ENCODE measurements at regions not wholly inside any gene's neighbourhood (a gene's known extent, or its start where the extent isn't known, plus 50 kb on each side); places are given as distances from the start of the nearest gene placed in this dataset.

GRCh38 chr22:48897645-48898370 is 929.9 kb downstream of the BRD1 start:
- intact Hi-C loops (cut with micrococcal nuclease; ENCODE audit: unreplicated experiment), result no loop called here
- DNase-seq (ENCODE audit: low read depth, low spot score) (no peak), ATAC-seq (no peak)
- TF ChIP-seq POLR2AphosphoS5 (IDR thresholded peaks at IDR 0.05; ENCODE audit: low read depth, low read length) (no peak), SIN3A (IDR thresholded peaks at IDR 0.05; ENCODE audit: borderline replicate concordance, insufficient read depth, low read depth, low read length) (no peak), TCF7L2 (IDR thresholded peaks at IDR 0.05; ENCODE audit: low read depth, low read length) (no peak)
- TF ChIP-seq, protein P1, sequence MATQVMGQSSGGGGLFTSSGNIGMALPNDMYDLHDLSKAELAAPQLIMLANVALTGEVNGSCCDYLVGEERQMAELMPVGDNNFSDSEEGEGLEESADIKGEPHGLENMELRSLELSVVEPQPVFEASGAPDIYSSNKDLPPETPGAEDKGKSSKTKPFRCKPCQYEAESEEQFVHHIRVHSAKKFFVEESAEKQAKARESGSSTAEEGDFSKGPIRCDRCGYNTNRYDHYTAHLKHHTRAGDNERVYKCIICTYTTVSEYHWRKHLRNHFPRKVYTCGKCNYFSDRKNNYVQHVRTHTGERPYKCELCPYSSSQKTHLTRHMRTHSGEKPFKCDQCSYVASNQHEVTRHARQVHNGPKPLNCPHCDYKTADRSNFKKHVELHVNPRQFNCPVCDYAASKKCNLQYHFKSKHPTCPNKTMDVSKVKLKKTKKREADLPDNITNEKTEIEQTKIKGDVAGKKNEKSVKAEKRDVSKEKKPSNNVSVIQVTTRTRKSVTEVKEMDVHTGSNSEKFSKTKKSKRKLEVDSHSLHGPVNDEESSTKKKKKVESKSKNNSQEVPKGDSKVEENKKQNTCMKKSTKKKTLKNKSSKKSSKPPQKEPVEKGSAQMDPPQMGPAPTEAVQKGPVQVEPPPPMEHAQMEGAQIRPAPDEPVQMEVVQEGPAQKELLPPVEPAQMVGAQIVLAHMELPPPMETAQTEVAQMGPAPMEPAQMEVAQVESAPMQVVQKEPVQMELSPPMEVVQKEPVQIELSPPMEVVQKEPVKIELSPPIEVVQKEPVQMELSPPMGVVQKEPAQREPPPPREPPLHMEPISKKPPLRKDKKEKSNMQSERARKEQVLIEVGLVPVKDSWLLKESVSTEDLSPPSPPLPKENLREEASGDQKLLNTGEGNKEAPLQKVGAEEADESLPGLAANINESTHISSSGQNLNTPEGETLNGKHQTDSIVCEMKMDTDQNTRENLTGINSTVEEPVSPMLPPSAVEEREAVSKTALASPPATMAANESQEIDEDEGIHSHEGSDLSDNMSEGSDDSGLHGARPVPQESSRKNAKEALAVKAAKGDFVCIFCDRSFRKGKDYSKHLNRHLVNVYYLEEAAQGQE (IDR thresholded peaks at IDR 0.05; ENCODE audit: insufficient read depth in 1 of 2, low read depth in 2 of 2, low read length in 1 of 2), result no peak
- TF ChIP-seq, protein P2, sequence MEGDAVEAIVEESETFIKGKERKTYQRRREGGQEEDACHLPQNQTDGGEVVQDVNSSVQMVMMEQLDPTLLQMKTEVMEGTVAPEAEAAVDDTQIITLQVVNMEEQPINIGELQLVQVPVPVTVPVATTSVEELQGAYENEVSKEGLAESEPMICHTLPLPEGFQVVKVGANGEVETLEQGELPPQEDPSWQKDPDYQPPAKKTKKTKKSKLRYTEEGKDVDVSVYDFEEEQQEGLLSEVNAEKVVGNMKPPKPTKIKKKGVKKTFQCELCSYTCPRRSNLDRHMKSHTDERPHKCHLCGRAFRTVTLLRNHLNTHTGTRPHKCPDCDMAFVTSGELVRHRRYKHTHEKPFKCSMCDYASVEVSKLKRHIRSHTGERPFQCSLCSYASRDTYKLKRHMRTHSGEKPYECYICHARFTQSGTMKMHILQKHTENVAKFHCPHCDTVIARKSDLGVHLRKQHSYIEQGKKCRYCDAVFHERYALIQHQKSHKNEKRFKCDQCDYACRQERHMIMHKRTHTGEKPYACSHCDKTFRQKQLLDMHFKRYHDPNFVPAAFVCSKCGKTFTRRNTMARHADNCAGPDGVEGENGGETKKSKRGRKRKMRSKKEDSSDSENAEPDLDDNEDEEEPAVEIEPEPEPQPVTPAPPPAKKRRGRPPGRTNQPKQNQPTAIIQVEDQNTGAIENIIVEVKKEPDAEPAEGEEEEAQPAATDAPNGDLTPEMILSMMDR (IDR thresholded peaks at IDR 0.05), result no peak
- no peaks in the 10 kb centered on the region for H3K4me1 ChIP-seq (ENCODE audit: control insufficient read depth, insufficient read depth, low read length)
- BruUV-seq (replicated peaks), result no TSS peak
- no peaks in the 10 kb centered on the region for H3K36me3 ChIP-seq (ENCODE audit: control insufficient read depth, insufficient read depth, low read length)
- no peaks in the 10 kb centered on the region for H3K27me3 ChIP-seq (ENCODE audit: control insufficient read depth, insufficient read depth, low read length)
- in situ Hi-C loops (cut with HindIII; ENCODE audit: low pct_unique_long_range_greater_than_20kb, low sequenced_read_pairs), result no loop called here
- POLR2A ChIA-PET, result no interaction called here
- H3K4me3 ChIP-seq (ENCODE audit: low read depth in 2 of 2, low read length in 2 of 2), result no peak overlapping the region
- no peak overlapping the region for H3K27ac ChIP-seq (ENCODE audit: low read length)
- H3K9me3 ChIP-seq (ENCODE audit: control insufficient read depth, insufficient read depth, low read depth, low read length), result no peaks in the 10 kb centered on the region
- CTCF ChIA-PET, result no interaction called here

DNA sequence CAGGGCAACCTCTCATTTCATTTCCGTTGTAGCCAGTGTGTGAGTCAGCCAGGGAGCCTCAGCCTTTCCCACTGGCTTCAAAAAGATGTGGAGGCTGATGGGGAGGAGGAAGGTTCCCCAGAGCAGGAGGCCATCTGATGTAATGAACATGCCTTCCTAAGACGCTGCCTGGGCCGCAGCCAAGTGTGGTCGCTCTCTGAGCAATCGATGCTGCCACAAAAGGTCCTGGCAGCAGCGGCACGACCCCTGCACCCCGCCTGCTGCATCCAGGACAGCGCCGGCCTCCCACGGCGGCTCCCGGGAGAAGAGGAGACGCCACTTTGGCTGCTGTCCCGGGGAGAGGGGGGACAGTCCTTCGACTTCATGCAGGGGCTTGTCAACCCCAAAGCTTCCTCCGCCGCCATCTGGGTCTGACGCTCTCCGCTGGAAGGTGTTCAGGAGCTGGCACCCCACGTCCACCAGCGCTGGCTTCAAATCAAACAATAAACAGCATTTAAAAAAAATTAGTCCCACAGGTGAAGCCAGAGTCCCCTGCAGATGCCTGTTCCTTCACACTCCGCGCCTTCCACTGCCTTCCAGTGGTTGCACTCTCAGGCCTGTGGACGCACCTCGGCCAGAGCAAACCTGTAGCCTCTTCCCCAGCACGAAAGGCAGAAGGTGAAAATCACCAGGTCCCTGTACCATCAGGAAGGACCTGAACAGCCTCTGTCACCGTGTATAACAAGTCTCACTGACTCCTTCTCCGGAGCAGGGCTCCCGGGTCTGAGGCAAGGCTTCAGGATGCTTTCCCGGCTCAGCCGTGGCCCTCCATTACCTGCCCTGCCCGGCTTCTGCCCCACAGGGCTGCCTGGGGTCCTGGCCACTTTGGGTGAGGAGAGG is 930.7 kb downstream of the BRD1 start:
- TF ChIP-seq SIN3A (IDR thresholded peaks at IDR 0.05; ENCODE audit: borderline replicate concordance, insufficient read depth, low read depth, low read length), result no peak
- TF ChIP-seq, protein P1 (IDR thresholded peaks at IDR 0.05; ENCODE audit: insufficient read depth in 1 of 2, low read depth in 2 of 2, low read length in 1 of 2), result no peak
- no peak for TF ChIP-seq TCF7L2 (IDR thresholded peaks at IDR 0.05; ENCODE audit: low read depth, low read length)
- TF ChIP-seq, protein P2 (IDR thresholded peaks at IDR 0.05), result no peak
- no peak overlapping the region for H3K4me3 ChIP-seq (ENCODE audit: low read depth in 2 of 2, low read length in 2 of 2)
- CTCF ChIA-PET, result no interaction called here
- in situ Hi-C loops (cut with HindIII; ENCODE audit: low pct_unique_long_range_greater_than_20kb, low sequenced_read_pairs) (no loop called here), intact Hi-C loops (cut with micrococcal nuclease; ENCODE audit: unreplicated experiment) (no loop called here)
- H3K27ac ChIP-seq (ENCODE audit: low read length), result no peak overlapping the region
- no peaks in the 10 kb centered on the region for H3K9me3 ChIP-seq (ENCODE audit: control insufficient read depth, insufficient read depth, low read depth, low read length)
- no peak for DNase-seq (ENCODE audit: low read depth, low spot score)
- H3K4me1 ChIP-seq (ENCODE audit: control insufficient read depth, insufficient read depth, low read length), result no peaks in the 10 kb centered on the region
- no TSS peak for BruUV-seq (replicated peaks)
- no peak for ATAC-seq
- H3K27me3 ChIP-seq (ENCODE audit: control insufficient read depth, insufficient read depth, low read length), result no peaks in the 10 kb centered on the region
- no peaks in the 10 kb centered on the region for H3K36me3 ChIP-seq (ENCODE audit: control insufficient read depth, insufficient read depth, low read length)
- POLR2A ChIA-PET, result no interaction called here

Measured in Panc1 (cell line).